IPS-15b (cell line): ENCODE measurements at regions not wholly inside any gene's neighbourhood (a gene's known extent, or its start where the extent isn't known, plus 50 kb on each side); places are given as distances from the start of the nearest gene placed in this dataset.

Experiments used
- H3K27me3 ChIP-seq: one replicate; pipeline ENCODE4 v1.6.1; 2013; ENCODE audit warnings: low read length; ENCODE audit not compliant: control insufficient read depth, insufficient read depth
- H3K36me3 ChIP-seq: one replicate; pipeline ENCODE4 v1.6.1; 2013; ENCODE audit warnings: low read length; ENCODE audit not compliant: control insufficient read depth, insufficient read depth
- H3K4me1 ChIP-seq: one replicate; pipeline ENCODE4 v1.6.1; 2013; ENCODE audit warnings: mild to moderate bottlenecking, low read length; ENCODE audit not compliant: control insufficient read depth, insufficient read depth
- H3K4me3 ChIP-seq: one replicate; pipeline ENCODE4 v1.5.1; 2013; ENCODE audit warnings: low read depth, low read length
- H3K9ac ChIP-seq: one replicate; pipeline ENCODE4 v1.6.1; 2013; ENCODE audit warnings: low read depth, mild to moderate bottlenecking, low read length
- H3K9me3 ChIP-seq: one replicate; pipeline ENCODE4 v1.6.1; 2013; ENCODE audit warnings: mild to moderate bottlenecking, low read length; ENCODE audit not compliant: control insufficient read depth, insufficient read depth

DNA sequence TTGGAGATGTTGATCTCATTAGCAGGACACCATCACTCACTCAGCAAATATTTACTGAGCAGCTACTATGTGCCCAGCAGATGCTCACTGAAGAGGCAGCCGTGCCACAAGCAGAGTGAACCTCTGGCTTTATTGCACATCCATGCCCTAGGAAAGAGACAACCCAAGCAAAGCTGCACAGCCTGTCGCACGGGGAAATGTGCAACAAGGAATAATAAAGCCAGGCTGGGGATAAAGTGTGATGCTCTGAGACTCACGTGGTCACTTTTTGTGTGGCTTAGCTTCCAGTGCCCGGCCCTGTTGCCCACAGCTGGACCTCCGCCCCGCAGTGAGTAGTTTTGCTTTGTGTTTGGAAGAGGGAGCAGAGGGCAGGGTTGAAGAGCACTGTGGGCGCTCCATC, 130.4 kb upstream of the CDH4 start:
- no peak overlapping the region for H3K4me3 ChIP-seq
- peaks cover 7% of the 10 kb centered on the region for H3K27me3 ChIP-seq
- H3K9me3 ChIP-seq = no peaks in the 10 kb centered on the region
- no peaks in the 10 kb centered on the region for H3K4me1 ChIP-seq
- no peak overlapping the region for H3K9ac ChIP-seq
- H3K36me3 ChIP-seq = no peaks in the 10 kb centered on the region

DNA sequence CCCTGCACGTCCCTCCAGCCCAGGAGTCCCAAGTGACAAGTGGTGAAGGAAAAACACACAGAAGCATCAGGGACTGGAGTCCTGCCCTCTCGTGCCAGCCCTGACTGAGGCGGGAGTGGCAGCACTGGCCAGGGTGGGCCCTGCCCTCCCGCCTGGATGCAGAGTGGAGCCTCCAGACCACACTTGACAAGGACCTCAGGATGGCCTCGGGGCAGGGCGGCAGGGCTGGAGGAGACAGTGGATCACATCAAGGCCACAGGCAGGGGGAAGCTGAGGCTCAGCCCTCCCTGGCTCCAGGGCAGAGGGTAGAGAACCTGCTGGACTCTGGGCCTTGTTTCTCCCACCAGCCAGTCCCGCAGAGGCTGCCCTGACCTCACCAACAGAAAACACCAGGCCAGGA, 128.8 kb upstream of the CDH4 start:
- Histone ChIP-seq H3K27me3 (peaks cover 4% of the 10 kb centered on the region), H3K9me3 (no peaks in the 10 kb centered on the region), H3K9ac (no peak overlapping the region), H3K4me3 (no peak overlapping the region), H3K36me3 (no peaks in the 10 kb centered on the region), H3K4me1 (no peaks in the 10 kb centered on the region)

DNA sequence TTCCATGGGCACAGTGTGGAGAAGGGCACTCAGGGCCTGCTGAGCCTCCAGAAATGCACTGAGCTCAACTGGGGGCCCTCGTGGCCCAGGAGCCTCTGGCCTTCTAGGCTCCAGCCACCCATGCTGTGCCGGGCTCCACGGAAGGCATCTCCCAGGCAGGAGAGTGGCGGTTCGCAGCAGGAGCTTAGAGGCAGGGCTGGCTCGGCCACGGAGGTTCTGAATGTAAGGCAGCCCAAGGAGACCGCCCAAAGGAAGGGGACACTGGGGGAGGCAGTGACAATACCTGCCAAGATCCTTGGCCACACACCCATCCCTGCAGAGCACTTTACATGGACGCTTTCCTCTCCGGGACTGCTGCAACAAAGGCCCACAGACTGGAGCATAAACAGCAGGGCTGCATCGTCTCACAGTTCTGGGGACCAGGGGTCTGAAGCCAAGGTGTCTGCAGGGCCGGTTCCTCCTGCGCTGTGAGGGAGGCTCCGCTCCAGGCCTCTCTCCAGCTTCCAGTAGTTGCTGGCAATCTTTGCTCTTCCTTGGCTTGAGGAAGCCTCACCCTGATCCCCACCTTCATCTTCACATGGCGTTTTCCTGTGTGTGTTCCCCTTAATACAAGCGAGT, 128.2 kb upstream of the CDH4 start:
- peaks cover 6% of the 10 kb centered on the region for H3K27me3 ChIP-seq
- H3K4me3 ChIP-seq = no peak overlapping the region
- no peaks in the 10 kb centered on the region for H3K9me3 ChIP-seq
- H3K4me1 ChIP-seq = no peaks in the 10 kb centered on the region
- no peaks in the 10 kb centered on the region for H3K36me3 ChIP-seq
- H3K9ac ChIP-seq = no peak overlapping the region

DNA sequence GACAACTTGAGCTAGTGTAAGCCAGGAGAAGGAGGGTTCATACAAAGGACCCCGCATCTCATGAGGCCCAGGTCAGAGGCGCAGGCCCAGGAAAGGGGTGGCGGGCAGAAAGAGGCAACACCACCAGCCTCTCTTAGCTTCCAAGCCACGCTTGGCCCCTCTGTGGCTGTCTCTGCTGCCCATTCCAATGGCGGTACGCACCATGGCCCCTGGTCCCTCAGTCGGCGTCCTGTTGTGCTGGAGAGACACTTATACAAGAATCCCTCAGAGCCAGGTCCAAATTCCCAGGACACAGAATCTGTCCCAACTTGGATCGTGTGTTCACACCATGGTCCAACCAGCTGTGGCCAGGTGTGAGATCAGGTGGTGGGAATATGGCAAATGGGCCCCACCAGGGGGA, 127.0 kb upstream of the CDH4 start:
- no peak overlapping the region for H3K9ac ChIP-seq
- peaks cover 11% of the 10 kb centered on the region for H3K27me3 ChIP-seq
- H3K4me3 ChIP-seq = no peak overlapping the region
- no peaks in the 10 kb centered on the region for H3K36me3 ChIP-seq
- H3K9me3 ChIP-seq = no peaks in the 10 kb centered on the region
- no peaks in the 10 kb centered on the region for H3K4me1 ChIP-seq

DNA sequence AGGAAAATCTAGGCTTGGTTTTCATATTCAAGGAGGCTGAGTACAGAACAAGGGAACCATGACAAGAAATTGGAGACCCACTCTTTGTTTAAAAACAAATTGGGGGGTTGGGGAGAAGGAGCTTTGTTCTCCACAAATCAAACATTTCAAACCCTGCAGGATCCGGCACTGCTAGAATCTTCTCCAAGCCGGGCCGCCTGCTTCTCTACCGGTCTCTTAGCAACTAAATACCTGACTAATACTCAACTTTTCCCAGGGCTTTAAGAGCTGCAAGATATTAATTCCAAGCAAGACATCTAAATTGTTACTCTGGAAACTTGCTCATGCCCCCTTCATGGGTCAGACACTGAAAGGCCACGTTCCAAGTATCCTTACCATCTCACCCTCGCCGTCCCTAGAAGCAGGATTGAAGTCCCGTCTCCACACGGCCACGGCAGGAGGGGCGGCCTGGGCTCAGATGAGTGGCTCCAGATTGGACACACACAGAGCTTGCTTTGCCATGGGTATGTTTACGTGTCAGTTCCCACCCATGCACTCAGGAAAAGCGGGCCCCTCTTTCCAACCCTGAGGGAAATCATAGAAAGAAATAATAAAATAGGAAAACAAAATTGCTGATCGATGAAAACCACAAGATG, 126.4 kb upstream of the CDH4 start:
- Histone ChIP-seq H3K9ac (no peak overlapping the region), H3K4me1 (no peaks in the 10 kb centered on the region), H3K27me3 (peaks cover 15% of the 10 kb centered on the region), H3K4me3 (no peak overlapping the region), H3K9me3 (no peaks in the 10 kb centered on the region), H3K36me3 (no peaks in the 10 kb centered on the region)

DNA sequence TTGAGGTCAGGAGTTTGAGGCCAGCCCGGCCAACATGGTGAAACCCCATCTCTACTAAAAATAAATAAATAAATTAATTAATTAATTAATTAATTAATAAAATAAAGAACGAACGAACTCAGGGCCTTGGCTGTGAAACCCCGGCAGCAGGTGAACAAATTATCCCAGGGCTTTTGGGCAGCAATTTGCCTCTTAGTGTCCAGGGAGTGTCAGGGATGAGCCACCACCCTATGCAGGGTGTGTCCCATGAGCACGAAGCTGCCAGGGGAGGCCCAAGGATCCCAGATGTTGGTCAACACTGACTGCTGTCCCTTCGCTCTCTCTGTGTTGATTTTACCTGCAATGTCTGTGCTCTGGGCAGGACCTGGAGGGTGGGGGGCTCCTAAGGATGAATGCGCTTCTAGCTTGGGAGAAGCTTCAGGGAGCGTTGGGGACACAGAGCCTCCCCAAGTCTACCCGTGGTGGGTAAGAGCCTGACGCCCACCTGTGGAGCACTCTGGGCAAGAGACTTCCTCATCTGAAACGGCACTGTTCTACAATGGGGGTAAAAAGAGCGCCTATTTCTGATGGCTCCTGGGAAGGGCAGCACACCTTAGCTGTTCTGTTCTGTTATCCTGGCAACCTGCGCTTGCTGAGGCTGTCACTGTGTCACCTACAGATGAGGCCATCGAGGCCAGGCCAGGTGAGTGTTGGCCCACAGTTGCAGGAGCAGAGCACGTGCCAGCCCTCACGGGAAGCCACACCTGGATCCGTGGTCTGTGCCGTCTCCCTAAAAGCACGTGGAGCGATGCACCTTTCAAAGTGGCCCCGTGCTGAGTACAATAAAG, 125.5 kb upstream of the CDH4 start:
- H3K4me3 ChIP-seq = no peak overlapping the region
- no peaks in the 10 kb centered on the region for H3K36me3 ChIP-seq
- no peak overlapping the region for H3K9ac ChIP-seq
- no peaks in the 10 kb centered on the region for H3K4me1 ChIP-seq
- H3K9me3 ChIP-seq = no peaks in the 10 kb centered on the region
- H3K27me3 ChIP-seq = peaks cover 20% of the 10 kb centered on the region

DNA sequence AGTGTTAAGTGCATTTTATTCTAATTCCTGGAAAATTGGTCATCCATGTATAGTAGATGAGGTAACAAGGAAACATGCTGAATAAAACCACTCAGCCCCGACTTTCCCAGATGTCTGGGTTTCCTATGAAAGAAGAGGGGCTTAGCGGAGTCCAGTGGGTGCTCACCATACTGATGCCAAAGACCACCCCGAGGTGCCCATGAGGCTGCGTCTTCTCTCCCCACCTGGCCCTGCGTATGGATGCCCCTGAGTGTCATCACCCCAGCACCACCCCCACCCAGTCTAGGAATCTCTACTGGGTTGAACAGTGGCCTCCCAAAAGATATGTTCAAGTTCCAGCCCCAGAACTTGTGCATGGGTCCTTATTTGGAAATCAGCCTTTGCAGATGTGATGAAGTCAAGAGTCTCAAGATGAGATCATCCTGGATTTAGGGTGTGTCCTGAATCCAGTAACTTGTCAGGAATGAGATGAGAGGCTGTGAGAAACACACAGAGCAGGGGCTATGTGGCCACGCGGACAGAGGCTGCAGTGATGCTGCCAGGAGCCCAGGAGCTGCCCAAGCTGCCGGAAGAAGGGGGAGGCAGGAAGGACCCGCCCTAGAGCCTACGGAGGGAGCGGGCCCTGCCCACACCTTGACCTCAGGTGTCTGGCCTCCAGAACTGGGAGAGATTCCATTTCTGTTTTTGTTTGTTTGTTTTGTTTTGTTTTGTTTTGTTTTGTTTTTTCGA, 124.6 kb upstream of the CDH4 start:
- H3K9ac ChIP-seq = no peak overlapping the region
- H3K27me3 ChIP-seq = peaks cover 23% of the 10 kb centered on the region
- no peaks in the 10 kb centered on the region for H3K36me3 ChIP-seq
- no peaks in the 10 kb centered on the region for H3K4me1 ChIP-seq
- no peaks in the 10 kb centered on the region for H3K9me3 ChIP-seq
- H3K4me3 ChIP-seq = no peak overlapping the region

DNA sequence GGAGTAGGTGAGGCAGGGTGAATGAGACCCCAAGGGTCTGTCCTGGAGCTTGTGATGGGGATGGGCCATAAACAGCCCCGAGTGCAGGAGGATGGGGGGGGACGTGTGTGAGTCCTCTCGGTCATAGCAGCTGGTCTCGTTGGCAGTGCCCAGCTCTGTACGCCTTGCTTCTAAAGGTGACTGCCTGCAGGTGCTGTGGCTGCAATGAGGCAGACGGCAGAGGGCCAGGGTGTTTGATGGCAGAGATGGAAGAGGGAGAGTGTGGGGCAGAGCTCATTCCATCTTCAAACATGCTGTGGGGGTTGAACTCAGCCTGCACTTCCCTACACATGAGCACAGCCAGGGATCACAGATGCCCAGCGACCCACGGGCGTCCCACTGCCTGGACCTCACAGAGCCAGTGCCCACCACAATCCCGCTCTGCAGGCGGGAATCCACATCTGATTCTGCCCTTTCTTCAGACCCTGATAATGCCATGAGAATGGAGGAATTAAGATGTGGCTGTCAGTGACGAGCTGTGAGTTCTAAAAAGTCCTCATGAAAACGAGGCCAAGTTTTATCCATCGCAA, 123.3 kb upstream of the CDH4 start:
- no peak overlapping the region for H3K4me3 ChIP-seq
- no peaks in the 10 kb centered on the region for H3K9me3 ChIP-seq
- H3K4me1 ChIP-seq = no peaks in the 10 kb centered on the region
- no peaks in the 10 kb centered on the region for H3K36me3 ChIP-seq
- H3K27me3 ChIP-seq = peaks cover 19% of the 10 kb centered on the region
- H3K9ac ChIP-seq = no peak overlapping the region

DNA sequence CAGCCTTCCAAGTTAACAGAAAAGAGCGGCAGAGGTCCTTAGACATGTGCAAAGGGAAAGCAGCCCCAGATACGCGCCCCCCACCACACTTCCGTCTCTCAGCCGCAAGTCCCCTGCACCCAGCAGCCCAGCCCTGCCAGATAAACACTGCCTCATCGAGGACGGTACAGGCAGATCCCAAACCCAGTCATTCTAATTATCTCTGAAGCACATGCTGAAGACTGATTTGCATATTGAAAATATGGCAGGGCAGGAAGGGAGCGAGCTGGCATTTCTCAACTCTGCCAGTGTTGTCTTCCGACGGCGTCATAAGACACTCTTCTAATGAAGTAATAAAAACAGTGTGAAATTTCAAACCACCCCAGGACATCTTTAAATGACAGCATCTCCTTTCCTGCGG, 122.8 kb upstream of the CDH4 start:
- H3K9me3 ChIP-seq = no peaks in the 10 kb centered on the region
- peaks cover 23% of the 10 kb centered on the region for H3K27me3 ChIP-seq
- H3K4me3 ChIP-seq = no peak overlapping the region
- H3K9ac ChIP-seq = no peak overlapping the region
- H3K36me3 ChIP-seq = no peaks in the 10 kb centered on the region
- H3K4me1 ChIP-seq = no peaks in the 10 kb centered on the region

DNA sequence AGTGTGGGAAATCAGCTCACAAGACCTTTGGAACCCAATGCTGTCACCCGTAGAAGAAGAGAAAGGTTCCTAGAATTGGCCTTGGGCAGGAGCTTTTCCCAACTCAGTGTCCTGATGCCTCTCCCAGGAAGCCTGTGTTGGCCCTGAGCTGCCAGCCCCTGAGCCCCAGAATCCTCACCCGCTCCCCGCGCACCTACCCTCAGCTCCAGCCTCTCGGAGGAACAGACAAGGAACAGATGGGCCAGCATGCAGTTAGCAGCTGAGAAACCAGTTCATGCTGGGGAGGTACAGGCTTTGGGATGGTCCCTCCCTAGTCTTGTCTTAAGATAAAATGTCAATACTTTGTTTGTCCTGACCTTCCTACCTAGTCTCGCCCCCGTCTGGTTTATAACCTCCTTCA, 121.9 kb upstream of the CDH4 start:
- Histone ChIP-seq H3K9ac (no peak overlapping the region), H3K9me3 (no peaks in the 10 kb centered on the region), H3K4me1 (no peaks in the 10 kb centered on the region), H3K27me3 (peaks cover 23% of the 10 kb centered on the region), H3K4me3 (no peak overlapping the region), H3K36me3 (no peaks in the 10 kb centered on the region)

DNA sequence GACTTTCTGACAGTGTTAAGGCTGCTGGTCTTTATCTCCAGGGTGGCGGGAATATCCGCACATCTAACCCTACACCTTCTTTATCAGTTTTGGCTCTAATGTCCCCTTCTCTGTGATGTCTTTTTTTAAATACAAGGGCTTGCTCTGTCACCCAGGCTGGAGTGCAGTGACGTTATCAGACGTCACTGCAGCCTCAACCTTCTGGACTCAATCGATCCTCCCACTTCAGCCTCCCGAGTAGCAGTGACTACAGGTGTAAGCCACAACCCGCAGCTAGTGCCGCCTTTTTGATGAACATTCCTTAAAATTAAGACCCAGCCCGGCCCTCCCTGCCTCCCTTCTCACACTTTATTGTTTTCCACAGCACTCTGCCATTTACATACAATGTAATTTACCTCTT, 120.1 kb upstream of the CDH4 start:
- H3K4me1 ChIP-seq = no peaks in the 10 kb centered on the region
- H3K9ac ChIP-seq = no peak overlapping the region
- H3K4me3 ChIP-seq = no peak overlapping the region
- no peaks in the 10 kb centered on the region for H3K9me3 ChIP-seq
- H3K36me3 ChIP-seq = no peaks in the 10 kb centered on the region
- H3K27me3 ChIP-seq = peaks cover 23% of the 10 kb centered on the region
